SKM-1 treated with dmso at 0.1 percent for 144 hours (cell line): ENCODE measurements at regions not wholly inside any gene's neighbourhood (a gene's known extent, or its start where the extent isn't known, plus 50 kb on each side); places are given as distances from the start of the nearest gene placed in this dataset.

Experiments used
- DNase-seq: peaks from one replicate; lab custom pipeline; 2025; ENCODE audit not compliant: unreplicated experiment; lab: John Stamatoyannopoulos, UW

DNA sequence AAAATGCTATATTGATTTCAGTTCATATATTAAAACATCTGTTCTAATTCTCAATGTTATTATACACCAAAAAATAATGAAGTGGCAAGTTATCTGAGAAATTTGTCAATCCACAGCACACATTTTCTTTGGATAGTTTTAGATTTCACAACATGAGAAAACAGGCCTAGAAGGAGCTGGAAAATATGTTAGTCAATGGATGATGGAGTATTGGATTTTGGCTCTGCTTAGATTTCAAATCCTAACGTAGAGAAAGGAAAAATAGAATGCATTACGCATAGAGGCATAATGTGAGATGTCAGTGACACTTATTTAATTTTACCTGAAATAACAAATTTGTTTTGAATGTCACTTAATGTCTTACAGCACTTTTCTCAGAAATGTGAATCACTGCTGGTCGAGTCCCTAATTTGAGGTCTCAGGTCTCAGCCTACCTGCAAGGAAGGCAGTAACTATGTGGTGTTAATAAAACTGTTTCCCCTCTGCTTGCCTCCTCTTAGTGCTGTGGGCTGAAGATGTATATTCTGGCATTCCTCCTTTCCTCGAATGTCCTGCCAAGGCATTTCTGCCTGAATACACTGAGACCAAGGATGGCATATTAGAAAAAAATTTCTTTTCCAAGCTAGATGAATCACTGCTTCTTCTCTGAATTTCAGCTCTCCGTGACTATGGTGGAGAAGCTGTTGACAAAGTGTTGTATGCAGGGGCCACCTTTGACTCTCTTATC is 232.4 kb downstream of the POSTN start:
- no peak for DNase-seq

DNA sequence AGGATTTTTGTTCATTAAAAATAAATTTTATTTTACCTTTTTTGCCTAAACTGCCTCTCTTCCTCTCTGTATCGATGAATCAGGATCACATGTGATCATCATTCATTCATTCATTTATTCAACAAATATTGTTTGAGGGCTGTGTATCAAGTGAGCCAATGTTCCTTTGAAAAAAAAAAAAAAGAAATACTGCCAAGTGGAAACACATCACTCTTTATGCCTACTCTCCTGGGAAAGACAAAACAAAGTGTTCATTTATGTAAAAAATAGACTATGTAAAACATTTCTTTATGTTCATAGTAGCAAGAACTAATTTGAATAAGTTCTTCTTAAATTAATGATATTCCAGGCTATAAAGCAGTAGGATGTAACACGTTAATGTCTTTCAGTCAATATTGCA is 233.1 kb downstream of the POSTN start:
- DNase-seq = no peak

DNA sequence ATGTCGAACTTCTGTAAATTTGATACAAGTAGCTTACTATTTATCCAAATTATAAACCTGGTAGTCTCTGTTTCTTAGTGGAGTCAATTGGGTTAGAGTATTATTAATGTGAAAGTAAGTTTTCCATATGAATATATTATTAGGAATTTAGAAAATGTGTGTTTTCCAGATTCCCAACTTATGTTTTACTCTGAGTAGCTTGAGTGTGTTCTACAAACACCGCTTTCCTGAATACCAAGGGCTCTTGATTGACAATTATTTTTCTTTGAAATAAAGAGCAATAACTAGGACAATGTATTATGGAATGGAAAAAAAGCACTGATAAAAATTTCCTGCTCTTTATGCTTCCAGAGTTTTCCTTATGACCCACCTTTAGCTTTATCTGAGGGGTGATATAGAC is 233.6 kb downstream of the POSTN start:
- no peak for DNase-seq

DNA sequence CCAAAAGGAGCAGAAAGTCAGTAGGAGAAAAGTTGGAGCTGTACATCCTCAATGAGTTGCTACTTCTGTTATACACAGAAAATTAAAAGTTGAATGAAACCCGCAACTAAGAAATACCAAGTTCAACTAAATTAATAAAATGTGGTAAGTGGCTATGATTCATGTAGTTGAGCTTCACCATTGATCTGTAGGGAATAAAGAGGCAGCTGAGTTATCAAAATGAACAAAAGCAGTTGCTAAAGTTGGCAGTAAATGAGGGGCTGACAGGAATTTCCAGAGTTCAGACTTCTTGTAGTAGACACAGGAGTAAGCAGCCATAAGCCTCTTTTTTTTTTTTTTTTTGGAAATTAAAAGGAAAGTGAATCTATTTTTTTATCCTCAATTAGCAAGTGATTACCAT is 234.6 kb downstream of the POSTN start:
- DNase-seq = no peak

DNA sequence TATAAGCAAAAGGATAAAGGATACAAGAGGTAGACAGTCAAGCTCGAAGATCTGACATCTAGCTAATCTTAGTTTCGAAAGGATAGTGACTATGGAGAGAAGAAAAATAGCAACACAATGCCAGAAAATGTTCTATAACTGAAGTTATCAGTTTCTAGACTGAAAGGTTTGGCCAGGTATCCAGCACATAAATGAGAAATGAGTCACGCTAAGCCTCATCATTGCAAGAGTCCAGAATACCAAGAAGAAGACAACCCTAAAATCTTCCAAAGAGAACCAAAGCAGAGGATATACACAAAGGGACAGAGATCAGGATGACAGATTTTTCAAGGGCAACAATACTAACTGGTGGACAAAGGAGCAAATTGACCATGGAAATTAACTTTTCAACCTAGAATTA is 237.0 kb downstream of the POSTN start:
- no peak for DNase-seq

DNA sequence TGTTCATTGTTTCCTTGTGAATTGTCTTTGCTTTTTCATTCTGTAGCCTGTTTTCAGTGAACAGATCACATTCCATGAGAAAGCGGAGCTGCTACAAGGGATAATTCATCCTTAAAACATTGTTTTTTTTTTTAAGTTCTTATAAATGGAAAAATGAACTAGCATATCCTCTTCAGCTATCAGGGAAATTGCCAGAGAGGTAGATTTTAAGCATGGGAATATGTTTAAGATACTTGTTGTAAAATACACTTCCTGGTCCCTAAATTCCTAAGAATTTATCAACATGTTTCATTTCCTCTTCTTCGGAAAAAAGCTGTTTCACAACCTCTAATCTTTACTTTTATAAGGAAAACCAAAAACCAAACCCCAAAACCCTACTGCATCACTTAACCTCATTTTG is 238.0 kb downstream of the POSTN start:
- DNase-seq = no peak

DNA sequence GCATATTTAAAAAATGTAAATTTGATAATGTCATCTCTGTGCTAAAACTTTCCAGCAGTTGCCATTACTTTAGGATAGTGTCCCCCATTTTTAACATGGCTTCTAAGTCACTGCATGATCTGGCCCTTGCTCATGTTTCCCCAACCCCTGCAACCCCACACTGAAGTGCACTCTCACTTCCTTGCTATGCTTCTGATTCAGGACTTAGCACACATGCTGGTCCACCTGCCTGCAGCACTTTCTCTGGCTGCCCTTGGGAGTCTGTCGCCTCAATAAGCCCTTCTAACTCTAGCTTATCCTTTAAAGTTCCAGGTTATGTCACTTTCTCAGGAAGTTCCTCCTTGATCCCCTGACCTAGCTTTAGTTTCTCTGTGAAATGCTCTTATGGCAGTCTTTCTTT is 241.0 kb downstream of the POSTN start:
- no peak for DNase-seq

DNA sequence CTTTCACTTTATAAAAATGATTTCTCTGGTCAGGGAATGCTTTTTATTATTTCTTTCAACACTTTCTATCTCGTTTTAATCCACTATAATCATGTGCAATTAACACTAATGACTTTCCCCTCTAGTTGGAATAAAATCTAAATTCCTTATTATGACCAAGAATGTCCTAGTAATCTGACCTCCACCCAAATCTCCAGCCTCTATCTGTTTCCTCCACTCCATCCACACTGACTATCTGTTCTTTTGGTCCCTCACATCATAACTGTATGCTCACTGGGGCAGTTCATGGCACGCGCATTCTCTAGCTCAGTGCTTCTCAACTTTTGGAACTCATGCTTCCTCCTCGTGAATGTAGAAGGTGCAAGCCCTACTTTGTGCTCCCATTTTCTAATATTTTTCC is 244.7 kb downstream of the POSTN start:
- DNase-seq = no peak

DNA sequence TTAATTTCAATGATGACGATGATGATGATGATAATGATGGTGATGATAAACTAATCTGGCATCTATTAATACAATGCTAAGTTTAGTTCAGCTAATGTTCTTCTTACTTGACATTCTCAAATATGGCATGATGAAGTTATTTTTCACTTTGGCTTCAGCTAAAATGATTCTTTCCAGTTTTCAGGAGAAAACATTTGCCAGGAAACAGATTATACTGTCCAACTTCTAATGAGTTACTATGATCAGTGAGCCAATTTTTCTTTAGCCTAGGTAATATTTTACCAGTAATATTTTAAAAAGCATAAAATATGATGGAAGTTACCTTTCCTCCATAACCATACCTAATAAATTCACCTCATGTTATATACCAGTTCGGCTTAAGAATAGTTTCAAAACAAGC is 245.7 kb upstream of the CSNK1A1L start:
- DNase-seq = no peak

DNA sequence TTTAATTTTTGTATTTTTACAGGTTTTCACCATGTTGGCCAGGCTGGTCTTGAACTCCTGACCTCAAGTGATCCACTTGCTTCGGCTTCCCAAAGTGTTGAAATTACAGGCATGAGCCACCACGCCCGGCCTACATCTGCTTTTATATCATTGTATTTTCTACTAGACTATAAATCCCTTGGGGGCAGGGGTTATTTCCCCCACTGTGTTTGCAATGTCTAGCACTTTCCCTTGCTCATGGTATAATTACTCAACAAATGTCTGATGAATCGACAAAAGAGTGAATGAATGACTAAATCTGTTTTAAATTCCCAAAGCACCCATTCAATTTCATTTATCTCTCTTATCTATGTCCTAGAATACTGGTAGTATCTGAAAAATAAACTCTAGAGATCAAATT is 244.5 kb upstream of the CSNK1A1L start:
- DNase-seq = no peak

DNA sequence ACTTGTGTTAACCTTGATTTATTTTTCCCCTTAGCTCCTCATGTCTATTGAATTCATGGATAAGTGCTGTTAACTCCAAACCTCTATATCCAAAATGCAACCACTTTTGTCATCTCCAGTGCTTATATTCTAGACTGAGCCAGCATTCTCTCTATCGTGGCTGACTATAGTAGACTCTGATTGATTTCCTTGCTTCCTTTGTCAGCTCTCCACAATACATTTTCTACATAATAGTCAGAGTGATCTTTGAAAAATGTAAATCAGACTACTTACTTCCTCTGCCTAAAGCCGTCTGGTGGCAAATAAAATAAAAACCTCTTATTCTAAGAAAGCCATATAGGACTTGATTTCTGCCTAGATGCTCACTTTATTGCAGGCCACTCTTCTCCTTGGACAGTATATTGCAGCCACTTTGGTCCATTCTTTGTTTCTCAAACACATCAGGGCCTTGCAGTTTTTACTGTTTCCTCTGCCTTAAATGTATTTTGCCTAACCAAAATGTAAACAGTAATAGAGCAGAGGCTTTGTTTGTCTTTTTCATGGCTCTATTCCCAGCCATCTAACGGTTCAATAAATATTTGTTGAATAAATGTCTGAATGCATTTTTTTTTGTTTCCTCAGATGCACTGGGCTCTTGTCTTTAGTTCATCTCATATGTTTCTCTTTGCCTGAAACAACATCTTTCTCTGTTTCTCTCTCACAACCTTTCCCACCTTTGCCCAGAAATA is 243.6 kb upstream of the CSNK1A1L start:
- DNase-seq = no peak

DNA sequence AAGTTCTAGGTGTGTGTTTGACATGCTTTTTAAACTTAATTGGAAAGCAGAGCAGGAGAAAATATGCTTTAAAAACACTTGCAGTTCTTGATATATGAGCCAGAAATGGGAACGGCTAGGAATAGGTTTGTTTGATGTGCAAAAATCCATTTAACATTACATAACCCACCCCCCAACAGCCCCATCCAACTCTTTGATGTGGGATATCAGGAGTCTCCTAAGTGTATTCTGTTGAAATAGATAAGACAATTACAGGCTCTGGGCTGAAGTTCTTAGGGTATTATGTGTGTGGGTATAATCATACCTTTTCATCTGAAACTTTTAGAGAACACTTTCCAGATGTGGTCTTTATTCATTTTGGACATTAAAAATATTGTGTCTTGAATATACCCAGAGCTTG is 240.4 kb upstream of the CSNK1A1L start:
- no peak for DNase-seq

DNA sequence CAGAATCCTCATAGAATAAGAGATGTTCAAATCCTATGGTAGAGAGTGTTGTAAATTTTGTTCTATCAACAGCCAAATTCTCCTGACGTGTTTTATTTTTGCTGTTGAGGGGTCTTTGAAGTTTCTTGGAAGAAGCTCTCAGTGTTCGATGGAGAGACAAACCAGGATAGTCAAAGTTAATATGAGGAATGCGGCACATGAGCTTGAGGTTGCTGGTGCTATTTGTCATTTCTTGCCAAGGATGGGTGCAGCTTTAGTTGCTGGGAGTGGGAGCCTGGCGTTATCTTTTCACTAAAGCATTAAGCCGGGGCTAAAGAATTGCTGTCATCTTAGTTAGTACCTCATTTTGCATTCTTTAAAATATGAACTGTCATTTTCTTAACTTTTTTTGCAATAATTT is 239.9 kb upstream of the CSNK1A1L start:
- DNase-seq = no peak

DNA sequence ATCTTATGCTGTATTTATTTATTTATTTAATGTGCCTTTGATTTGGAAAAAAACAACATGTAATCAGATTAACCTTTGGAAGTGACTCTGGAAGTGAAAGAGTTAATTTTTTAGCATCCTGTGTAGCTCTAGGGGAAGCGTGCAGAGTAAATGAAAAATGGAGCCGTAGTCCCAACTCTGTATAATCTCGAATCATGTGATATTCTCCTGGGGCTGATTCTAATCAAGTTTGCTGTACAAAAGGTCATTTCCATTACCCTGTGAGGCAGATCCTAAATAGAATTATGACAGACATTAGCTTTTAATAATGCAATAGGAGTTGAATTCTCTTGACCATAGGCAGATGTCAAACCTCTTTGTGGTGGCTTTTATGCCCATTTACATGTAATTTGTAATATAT is 238.6 kb upstream of the CSNK1A1L start:
- DNase-seq = no peak

DNA sequence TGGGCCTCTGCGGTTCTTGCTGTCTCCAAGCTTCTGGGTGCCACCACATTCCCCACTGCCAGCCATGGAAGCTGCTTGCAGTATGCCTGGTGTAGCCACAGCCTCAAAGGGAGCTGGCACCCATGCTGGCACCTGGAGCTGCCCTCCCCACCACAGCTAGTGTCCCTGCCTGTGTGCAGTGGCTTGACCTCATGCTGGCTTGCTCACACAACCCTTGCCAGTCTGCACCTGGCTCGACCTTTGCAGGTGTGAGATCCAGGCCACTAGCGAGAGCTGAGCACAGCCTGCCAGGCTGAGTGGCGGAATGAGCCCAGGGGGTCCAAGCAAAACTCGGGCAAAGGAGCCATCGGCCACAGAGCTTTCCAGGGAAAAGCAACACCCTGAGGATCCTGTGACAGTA is 236.7 kb upstream of the CSNK1A1L start:
- DNase-seq = no peak

DNA sequence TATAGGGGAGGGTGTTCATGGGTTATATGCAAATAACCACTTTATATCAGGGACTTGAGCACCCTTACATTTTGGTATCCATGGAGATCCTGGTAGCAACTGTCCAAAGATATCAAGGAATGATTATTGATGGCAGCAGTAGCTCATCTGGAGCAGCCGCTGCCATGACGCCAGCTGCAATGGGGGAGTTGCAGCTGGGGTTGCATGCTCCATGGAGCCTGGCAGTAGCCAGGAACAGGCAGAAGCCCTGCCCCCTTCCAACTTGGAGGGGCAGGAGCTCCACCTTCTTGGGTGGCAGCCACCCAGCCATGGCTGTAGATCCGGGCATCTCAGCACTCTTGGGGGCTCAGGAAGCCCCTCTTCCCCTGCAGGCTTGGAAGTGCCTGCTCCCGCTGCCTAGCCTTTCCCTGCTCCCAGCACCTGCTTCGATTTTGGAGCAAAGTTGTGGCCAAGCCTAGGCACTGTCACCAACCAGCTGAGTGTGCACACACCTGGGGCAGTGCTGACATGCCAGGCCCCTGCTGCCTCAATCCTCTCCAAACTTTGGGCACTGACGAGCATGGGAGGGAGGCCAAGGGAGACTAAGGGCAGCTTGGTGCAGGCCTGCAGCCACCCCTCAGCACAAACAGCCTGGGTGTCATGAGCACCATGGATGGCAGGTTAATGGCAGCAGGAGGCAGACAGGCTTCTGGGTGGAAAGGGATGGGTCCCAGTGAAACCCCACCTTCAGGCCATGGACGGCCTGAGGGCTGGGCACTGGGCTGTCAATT is 235.6 kb upstream of the CSNK1A1L start:
- DNase-seq = no peak

DNA sequence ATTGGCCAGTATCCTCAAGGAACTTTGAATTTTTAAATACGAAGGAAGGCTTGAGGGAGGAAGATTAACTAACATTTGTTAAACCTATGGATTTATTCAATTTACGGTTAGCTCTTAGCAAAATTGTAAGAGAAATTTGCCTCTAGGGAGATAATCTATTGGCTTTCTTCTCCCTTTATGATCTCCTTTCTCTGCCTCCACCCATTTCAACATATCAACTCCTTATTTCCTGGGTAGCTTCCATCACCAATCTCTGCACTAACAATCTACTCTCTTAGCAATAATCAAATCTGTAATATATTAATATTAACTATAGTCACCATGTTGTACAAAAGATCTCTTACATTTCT is 233.9 kb upstream of the CSNK1A1L start:
- DNase-seq = no peak

DNA sequence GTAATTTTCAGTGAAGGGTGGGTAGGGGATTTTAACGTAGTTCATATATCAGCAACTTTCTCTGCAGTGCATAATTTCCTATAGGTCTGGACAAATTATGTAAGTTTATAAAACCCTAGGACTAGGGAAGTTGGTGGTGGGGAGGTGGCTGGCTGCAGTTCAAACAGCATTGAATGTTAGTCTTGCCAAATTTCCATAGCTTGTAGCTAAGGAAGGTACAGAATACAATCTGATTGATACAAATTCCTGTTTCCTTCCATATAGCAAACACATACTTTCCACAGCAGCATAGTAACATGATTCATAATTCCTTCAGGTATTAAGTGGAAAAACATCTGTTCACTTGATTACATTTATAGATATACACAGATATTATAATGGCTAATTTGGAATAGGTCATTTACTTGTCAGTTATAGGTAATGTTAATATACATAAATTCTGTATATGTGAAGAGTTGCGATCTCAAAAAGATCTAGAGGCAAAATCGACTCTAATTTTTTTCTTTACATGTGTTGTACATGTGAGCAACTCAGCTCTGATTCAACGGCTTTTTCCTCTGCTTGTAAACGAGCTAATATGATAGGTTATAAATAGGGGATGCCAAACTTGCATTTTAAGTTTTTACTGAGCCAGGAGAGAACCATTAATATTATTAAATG is 233.4 kb upstream of the CSNK1A1L start:
- no peak for DNase-seq

DNA sequence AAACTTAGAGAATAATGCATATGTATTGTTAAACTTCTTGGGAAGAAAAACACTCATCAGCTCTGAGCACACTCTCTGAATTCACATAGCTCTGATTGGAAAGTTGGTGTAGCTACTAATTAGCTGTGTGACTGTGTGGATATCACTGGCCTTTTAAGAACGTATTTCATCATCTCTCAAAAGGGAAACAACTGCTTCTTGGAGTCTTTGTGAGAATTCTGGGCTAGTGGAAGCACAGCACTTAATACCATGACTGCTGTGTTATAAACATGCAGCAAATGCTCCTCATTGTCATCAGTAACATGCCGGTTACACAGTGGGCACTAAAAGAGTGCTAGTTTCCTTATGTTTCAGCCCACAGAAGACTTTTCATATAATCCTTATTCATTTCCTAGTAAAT is 220.9 kb upstream of the CSNK1A1L start:
- DNase-seq = no peak

DNA sequence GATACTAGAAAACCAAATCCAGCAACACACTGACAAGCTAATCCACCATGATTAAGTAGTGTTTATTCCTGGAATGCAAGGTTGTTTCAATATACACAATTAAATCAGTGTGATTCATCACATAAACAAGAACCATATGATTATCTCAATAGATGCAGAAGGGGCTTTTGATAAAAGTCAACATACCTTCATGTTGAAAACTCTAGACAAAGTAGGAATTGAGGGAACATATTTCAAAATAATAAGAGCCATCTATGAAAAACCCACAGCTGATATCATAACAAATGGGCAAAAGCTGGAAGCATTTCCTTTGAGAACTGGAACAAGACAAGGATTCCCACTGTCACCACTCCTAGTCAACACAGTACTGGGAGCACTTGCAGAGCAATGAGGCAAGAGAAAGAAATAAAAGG is 213.6 kb upstream of the CSNK1A1L start:
- DNase-seq = no peak

DNA sequence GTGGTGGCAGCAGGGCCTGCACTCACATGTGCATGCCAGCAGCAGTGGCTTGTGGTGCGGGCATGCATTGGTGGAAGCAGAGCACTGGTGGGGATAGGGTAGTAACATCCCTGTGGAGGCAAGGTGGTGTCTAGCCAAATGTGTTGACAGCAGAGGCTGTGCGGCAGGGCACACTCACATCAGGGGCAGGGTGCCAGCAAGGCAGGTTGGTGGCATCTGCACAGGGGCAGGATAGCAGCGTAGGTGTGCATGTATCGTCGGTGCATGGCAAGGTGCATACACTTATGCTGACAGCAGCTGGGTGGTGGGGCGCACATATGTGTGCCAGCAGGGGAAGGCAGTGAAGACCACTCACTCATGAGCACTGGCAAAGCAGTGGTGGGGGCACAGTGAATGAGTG is 211.5 kb upstream of the CSNK1A1L start:
- no peak for DNase-seq

DNA sequence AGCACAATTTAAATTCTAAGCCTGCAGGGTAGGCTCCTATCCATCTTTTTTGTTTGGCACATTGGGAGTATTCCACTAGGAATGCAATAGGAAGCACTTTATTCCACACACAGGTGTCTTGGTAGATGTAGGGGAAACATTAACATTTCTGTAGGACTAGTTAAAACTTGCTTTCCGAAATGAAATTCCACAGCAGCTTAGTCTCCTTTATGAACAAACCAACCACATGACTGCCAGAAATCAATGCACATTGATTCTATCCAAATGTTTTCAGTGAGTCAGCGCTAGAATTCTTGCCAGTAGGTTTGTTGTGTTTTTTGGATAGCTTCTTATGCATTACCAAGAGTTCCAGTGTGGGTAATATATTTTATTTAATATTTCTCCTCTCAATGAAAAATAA is 207.9 kb upstream of the CSNK1A1L start:
- DNase-seq = no peak
